MCF 10A (cell line): ENCODE measurements at regions not wholly inside any gene's neighbourhood (a gene's known extent, or its start where the extent isn't known, plus 50 kb on each side); places are given as distances from the start of the nearest gene placed in this dataset.

ENCODE experiments used
- BruUV-seq: library from RNA; stranded (reverse); fragments of 400-500 nt; replicated peaks from 2 replicates; lab custom pipeline; 2021; lab: Mats Ljungman, UMichigan
- CTCF ChIA-PET: fragments of 300-600 bp; sonication (Branson Sonifier 250); formaldehyde crosslinking; extraction: SDS; loops from one replicate; lab custom pipeline; 2021; ENCODE audit warnings: antibody characterized with exemption, inconsistent platforms; lab: Yijun Ruan, JAX
- POLR2A ChIA-PET: fragments of 300-600, 350-650 bp; sonication (Branson Sonifier 250); formaldehyde crosslinking; extraction: SDS; loops from one replicate; lab custom pipeline; 2020; ENCODE audit warnings: antibody characterized with exemption, inconsistent platforms; lab: Yijun Ruan, JAX
- DNase-seq: peaks from one replicate; pipeline ENCODE4 v3.0.0-alpha.2; 2018; ENCODE audit not compliant: unreplicated experiment
- H3K27ac Mint-ChIP-seq: one replicate; pipeline ENCODE4 v1.8.0; 2022; ENCODE audit warnings: mild to moderate bottlenecking, low read depth, mixed read lengths; ENCODE audit not compliant: unreplicated experiment
- H3K27me3 Mint-ChIP-seq: one replicate; pipeline ENCODE4 v1.8.0; 2022; ENCODE audit warnings: mixed read lengths; ENCODE audit not compliant: insufficient read depth, unreplicated experiment
- H3K36me3 Mint-ChIP-seq: one replicate; pipeline ENCODE4 v1.8.0; 2022; ENCODE audit warnings: mild to moderate bottlenecking, moderate library complexity, mixed read lengths; ENCODE audit not compliant: insufficient read depth, unreplicated experiment
- H3K4me1 Mint-ChIP-seq: one replicate; pipeline ENCODE4 v1.8.0; 2022; ENCODE audit warnings: mixed read lengths; ENCODE audit not compliant: insufficient read depth, unreplicated experiment
- H3K4me3 Mint-ChIP-seq: one replicate; pipeline ENCODE4 v1.8.0; 2022; ENCODE audit warnings: mild to moderate bottlenecking, moderate library complexity, mixed read lengths; ENCODE audit not compliant: unreplicated experiment
- H3K9me3 Mint-ChIP-seq: one replicate; pipeline ENCODE4 v1.8.0; 2022; ENCODE audit warnings: mixed read lengths; ENCODE audit not compliant: unreplicated experiment
- intact Hi-C: fragments of 100-400 bp; cut with micrococcal nuclease; formaldehyde crosslinking; loops from 2 replicates; pipeline ENCODE4 v1.14.1; 2022
- TF ChIP-seq, protein P1 (sequence below): fragments of 200-600 bp; IDR thresholded peaks from one replicate; pipeline ENCODE4 v1.8.0; 2022; ENCODE audit warnings: antibody characterized with exemption, mild to moderate bottlenecking; ENCODE audit not compliant: unreplicated experiment

- Mint-ChIP-seq H3K27me3 (peaks cover 93% of the 10 kb centered on the region), H3K36me3 (no peaks in the 10 kb centered on the region), H3K4me3 (no peak overlapping the region), H3K4me1 (no peaks in the 10 kb centered on the region), H3K9me3 (no peaks in the 10 kb centered on the region), H3K27ac (no peak overlapping the region)
- TF ChIP-seq, protein P1, sequence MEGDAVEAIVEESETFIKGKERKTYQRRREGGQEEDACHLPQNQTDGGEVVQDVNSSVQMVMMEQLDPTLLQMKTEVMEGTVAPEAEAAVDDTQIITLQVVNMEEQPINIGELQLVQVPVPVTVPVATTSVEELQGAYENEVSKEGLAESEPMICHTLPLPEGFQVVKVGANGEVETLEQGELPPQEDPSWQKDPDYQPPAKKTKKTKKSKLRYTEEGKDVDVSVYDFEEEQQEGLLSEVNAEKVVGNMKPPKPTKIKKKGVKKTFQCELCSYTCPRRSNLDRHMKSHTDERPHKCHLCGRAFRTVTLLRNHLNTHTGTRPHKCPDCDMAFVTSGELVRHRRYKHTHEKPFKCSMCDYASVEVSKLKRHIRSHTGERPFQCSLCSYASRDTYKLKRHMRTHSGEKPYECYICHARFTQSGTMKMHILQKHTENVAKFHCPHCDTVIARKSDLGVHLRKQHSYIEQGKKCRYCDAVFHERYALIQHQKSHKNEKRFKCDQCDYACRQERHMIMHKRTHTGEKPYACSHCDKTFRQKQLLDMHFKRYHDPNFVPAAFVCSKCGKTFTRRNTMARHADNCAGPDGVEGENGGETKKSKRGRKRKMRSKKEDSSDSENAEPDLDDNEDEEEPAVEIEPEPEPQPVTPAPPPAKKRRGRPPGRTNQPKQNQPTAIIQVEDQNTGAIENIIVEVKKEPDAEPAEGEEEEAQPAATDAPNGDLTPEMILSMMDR: no peak
- POLR2A ChIA-PET: no interaction called here
- CTCF ChIA-PET: interaction anchor here (0.7 kb wide), 2 partner anchors 27 to 1876 kb away, joined by 3 read pairs; no protein-coding TSS in a partner anchor
- DNase-seq: no peak
- BruUV-seq: no TSS peak
- intact Hi-C loops: no loop called here
Measured at GRCh38 chr16:62105244-62105643, 69.0 kb upstream of the CDH8 start.

DNA sequence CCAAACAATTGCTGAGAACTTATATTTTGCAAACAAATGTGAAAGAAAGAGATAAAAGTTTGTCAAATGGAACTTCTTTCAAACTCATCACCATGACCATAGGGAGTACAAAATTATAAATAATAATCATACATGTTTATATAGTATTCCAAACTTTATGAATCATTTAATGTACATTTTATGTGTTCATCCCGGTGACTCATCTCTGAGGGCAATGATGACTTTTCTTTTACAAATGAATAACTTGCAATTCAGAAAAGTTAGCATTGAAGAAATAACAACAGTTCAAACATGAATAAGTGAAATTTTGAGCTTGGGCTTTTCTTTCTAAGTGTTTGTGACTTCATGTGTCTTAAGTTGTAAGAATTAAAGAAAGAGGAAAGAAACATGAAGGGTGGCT lies 66.3 kb upstream of the CDH8 start:
- Mint-ChIP-seq H3K27me3 (peaks cover 90% of the 10 kb centered on the region), H3K4me1 (no peaks in the 10 kb centered on the region), H3K4me3 (no peak overlapping the region), H3K9me3 (no peaks in the 10 kb centered on the region), H3K27ac (no peak overlapping the region), H3K36me3 (no peaks in the 10 kb centered on the region)
- TF ChIP-seq, protein P1: no peak
- intact Hi-C loops: no loop called here
- ChIA-PET CTCF (no interaction called here), POLR2A (no interaction called here)
- no peak for DNase-seq
- BruUV-seq: no TSS peak

DNA sequence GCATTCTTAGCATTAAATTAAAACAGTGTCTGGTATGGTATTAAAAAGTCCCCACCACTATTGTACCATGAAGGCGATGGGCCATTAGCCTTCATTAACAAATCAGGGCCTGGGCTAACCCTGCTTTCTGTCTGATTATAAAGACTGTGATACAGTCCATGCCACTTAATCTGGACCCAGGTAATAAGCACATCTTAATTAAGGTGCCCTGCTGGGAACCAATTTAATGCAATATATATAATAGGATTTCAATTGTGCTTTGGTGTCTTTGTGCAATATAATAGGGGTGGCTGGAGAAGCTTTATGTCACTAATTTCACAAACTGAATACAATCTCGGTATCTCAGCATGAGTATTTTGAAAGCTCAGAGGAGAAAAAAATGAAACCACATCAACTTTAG lies 64.4 kb upstream of the CDH8 start:
- intact Hi-C loops: no loop called here
- ChIA-PET CTCF (interaction anchor here (0.9 kb wide), 1 partner anchor 59 kb away, joined by 3 read pairs; no protein-coding TSS in a partner anchor), POLR2A (no interaction called here)
- Mint-ChIP-seq H3K4me3 (no peak overlapping the region), H3K36me3 (no peaks in the 10 kb centered on the region), H3K4me1 (no peaks in the 10 kb centered on the region), H3K27me3 (peaks cover 89% of the 10 kb centered on the region), H3K9me3 (no peaks in the 10 kb centered on the region), H3K27ac (no peak overlapping the region)
- no TSS peak for BruUV-seq
- TF ChIP-seq, protein P1: no peak
- DNase-seq: no peak

DNA sequence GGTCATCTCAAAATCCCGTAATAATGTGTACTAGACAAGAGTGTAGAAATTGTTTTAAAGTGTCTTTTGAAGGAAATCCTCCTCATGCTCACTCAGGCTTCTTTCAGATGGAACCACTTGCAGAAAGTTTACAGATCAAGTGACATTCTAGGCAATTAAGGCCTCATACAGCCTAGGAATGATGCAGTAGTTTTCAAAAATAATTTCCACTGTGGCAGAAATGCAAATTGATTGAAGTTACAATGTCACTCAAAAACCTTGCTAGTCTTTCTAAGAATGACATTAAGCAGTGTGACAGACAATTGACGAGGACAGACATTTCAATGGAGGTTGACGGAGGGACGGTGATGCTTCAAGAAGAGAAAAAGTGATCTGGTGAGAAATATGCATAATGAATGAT lies 53.5 kb upstream of the CDH8 start:
- Mint-ChIP-seq H3K4me1 (no peaks in the 10 kb centered on the region), H3K27ac (no peak overlapping the region), H3K4me3 (no peak overlapping the region), H3K36me3 (no peaks in the 10 kb centered on the region), H3K27me3 (peaks cover 54% of the 10 kb centered on the region), H3K9me3 (no peaks in the 10 kb centered on the region)
- TF ChIP-seq, protein P1: no peak
- intact Hi-C loops: no loop called here
- POLR2A ChIA-PET: interaction anchor here (0.7 kb wide), 1 partner anchor 784 kb away, joined by 3 read pairs; no protein-coding TSS in a partner anchor
- no peak for DNase-seq
- CTCF ChIA-PET: no interaction called here
- no TSS peak for BruUV-seq
